GM21619 (cell line): ENCODE measurements at regions not wholly inside any gene's neighbourhood (a gene's known extent, or its start where the extent isn't known, plus 50 kb on each side); places are given as distances from the start of the nearest gene placed in this dataset.

Source experiments
- ATAC-seq: cut with Tn5 transposase; IDR thresholded peaks from one replicate; pipeline ENCODE4 v1.9.1; 2021; ENCODE audit not compliant: unreplicated experiment

DNA sequence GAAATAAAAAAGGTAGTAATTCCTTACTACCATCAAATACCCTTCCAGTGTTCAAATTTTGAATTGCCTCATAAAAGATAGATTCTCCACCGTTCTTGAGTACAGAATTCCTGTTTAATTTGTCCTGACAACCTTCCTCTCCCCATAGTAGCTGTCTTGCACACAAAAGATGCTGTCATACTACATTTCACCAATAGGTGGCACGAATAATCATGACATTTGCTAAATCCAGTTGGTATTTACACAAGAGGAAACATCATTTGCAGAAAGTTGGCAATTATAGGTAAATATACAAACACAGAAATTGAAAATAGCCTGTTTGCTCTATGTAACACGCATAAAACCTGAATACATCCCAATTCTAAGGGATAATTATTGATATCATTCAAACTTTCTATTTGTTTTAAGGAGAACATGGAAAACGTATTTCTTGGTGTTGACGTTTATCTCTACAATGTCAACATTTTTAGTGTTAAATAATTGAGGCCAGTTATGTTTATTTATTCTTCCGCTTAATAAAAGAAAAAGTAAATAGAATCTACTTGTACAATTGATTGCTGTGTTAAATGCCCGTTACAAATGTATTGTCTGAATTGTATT lies 58.3 kb upstream of the CLDN10 start:
- peak; percentile 62 for ATAC-seq

DNA sequence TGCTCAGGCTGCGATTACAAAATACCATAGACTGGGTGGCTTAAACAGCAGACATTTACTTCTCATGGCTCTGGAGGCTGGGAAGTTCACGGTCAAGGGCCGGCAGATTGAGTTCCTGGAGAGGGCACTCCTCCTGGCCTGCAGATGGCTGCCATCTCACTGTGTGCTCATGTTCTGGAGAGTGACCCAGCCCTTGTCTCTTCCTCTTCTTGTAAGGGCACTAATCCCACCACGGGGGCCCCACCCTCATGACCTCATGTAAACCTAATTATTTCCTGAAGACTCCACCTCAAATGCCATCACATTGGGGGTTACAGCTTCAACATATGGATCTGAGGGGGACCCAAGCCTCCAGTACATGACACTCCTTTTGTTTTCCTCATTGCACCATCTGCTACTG lies 56.0 kb upstream of the CLDN10 start:
- ATAC-seq = no peak

DNA sequence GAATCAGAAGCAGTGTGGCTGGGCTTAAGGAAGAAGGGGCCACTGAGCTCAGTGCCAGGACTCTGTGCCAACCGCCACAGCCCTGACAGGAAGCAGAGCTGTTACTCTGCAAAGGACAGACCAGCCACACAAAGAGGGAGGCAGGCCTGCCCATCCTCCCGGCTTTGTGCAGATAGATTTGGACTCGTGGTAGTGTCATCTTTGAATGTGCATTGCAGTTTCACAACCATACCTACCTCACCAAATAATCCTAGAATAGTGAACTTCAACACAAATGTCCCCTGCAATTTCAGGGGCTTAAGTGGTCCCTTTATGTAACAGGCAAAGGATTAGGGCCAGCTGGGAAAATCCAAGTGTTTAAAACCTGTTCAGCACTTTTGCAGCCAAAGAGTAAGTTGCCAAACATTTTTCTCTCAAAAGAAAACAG lies 55.1 kb upstream of the CLDN10 start:
- no peak for ATAC-seq

DNA sequence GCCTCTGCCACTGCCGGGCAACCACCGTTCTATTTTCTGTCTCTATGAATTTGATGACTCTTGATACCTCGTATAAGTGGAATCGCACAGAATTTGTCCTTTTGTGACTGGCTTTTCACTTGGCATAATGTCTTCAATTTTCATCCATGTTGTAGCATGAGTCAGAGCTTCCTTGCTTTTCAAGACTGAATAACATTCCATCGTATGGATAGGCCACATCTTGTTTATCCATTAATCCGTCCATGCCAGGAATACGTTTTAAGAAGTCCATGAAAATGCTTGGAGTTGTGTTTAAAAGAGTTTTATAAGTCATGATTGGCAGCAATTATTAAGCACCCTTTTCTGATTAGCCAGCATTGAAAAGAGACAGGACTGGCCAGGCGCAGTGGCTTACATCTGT lies 53.6 kb upstream of the CLDN10 start:
- no peak for ATAC-seq

DNA sequence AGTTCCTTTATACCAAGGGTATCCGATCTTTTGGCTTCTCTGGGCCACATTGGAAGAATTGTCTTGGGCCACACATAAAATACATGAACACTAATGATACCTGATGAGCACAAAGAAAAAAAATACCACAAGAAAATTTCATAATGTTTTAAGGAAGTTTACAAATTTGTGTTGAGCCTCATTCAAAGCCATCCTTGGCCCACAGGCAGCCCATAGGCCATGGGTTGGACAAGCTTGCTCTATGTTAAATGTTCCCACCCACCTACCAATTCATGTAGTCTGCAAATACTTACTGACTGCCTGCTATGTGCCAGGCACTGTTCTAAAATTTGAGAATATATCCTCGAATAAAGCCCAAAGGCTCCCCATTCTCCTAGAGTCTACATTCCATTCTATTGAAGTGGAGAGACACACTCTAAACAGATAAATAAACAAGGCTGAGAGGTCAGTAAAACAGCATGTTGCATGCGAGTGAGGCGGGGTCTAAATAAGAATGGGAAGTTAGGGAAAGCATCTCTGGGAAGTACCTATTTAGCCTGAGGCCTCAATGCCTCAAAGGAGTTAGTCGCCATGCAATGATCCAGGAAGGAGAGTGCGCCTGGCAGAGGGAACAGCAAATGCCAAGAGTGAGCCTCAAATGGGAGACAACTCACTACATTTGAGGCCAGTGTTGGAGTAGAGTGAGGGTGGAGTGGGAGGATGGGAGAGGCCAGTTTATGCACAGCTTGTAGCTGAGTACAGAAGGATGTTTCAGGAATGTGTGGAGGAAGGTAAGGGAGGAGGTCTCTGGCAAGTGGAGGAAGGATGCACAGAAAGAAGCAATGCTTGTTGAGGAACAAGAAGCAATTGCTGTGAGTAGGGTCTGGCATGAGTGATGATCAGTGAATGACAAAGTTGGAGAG lies 52.5 kb upstream of the CLDN10 start:
- ATAC-seq = no peak

DNA sequence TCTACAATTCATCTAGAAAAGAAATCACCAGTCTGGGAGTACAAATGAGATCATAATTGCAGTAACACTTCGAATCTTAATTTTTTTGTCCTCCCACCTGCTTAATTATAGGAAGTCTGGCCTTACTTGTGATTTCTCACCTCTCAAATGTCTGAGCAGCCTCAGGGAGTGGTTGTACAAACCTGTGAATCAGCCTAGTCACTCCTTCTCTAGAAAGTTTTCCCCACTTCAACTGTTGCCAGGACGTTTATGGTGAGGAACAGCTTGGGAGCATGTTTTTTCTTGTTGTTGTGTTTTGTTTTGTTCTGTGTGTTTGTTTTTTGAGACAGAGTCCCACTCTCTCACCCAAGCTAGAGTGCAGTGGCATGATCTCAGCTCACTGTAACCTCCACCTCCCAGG lies 50.3 kb upstream of the CLDN10 start:
- no peak for ATAC-seq
